ENCODE measurements at regions not wholly inside any gene's neighbourhood (a gene's known extent, or its start where the extent isn't known, plus 50 kb on each side); places are given as distances from the start of the nearest gene placed in this dataset.

DNA sequence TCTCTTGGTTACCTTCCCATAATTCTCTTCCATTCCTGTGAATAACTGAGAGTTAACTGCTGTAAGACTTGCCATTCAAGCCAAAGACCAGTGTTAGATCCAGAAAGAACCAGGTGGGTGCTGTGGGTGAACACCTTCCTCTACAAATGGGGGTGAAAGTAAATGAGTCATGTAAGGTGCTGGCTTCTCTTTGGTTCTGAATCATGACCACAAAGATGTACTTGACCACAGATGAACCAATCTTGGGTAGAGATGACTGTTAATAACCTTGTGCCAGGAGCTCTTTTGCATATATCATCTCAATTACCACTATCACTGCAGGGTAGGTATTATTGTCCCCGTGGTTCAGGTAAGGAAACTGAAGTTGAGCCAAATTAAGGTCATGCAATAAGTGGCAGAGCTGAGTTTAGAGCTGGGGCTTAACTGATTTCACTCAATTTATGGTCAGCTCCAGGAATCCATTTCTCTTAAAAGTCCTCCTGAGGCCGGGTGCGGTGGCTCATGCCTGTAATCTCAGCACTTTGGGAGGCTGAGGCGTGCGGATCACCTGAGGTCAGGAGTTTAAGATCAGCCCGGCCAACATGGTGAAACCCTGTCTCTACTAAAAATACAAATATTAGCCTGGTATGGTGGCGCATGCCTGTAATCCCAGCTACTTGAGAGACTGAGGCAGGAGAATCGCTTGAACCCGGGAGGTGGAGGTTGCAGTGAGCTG, 244.9 kb upstream of the CXCR4 start:
- H3K4me3 ChIP-seq (ENCODE audit: control insufficient read depth, low read depth, low read length) = no peak overlapping the region
- TF ChIP-seq, protein P1, sequence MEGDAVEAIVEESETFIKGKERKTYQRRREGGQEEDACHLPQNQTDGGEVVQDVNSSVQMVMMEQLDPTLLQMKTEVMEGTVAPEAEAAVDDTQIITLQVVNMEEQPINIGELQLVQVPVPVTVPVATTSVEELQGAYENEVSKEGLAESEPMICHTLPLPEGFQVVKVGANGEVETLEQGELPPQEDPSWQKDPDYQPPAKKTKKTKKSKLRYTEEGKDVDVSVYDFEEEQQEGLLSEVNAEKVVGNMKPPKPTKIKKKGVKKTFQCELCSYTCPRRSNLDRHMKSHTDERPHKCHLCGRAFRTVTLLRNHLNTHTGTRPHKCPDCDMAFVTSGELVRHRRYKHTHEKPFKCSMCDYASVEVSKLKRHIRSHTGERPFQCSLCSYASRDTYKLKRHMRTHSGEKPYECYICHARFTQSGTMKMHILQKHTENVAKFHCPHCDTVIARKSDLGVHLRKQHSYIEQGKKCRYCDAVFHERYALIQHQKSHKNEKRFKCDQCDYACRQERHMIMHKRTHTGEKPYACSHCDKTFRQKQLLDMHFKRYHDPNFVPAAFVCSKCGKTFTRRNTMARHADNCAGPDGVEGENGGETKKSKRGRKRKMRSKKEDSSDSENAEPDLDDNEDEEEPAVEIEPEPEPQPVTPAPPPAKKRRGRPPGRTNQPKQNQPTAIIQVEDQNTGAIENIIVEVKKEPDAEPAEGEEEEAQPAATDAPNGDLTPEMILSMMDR (conservative IDR thresholded peaks at IDR 0.05; ENCODE audit: control insufficient read depth, insufficient read depth, low read depth, low read length) = no peak
- no peak for DNase-seq (ENCODE audit: low read depth)

DNA sequence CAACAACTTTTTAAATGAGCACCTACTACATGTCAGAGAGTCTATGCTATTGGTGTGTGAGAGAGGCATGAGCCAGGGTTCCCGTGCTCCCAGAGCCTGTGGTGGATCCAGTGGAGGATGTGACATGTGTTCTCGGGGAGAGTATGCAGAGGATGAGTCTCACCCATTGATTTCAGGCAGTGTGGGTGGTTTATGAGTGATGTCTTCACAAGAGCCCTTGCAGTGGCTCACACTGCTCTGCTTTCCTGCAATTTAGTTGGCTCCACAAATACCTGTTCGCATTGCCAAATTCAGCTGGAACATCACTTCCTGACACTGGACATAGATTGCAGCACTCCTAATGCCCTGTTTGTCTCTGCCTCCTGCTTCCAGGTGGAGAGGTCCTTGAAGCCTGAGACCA, 243.6 kb upstream of the CXCR4 start:
- TF ChIP-seq, protein P1 (conservative IDR thresholded peaks at IDR 0.05; ENCODE audit: control insufficient read depth, insufficient read depth, low read depth, low read length) = no peak
- DNase-seq (ENCODE audit: low read depth) = no peak
- no peak overlapping the region for H3K4me3 ChIP-seq (ENCODE audit: control insufficient read depth, low read depth, low read length)

DNA sequence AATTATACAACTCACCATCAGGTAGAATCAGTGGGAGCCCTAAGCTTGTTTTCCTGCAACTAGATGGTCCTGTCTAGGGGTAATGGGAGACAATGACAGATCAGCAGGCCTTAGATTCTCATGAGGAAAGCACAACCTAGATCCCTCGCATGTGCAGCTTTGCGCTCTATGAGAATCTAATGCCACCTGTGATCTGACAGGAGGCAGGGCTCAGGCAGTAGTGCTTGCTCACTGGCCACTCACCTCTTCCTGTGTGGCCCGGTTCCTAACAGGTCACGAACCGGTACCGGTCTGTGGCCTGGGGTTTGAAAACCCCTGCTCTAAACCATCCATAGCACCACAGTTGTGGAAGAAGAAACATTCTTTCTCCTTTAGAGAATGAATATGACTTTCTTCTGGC, 242.8 kb upstream of the CXCR4 start:
- DNase-seq (ENCODE audit: low read depth) = no peak
- TF ChIP-seq, protein P1 (conservative IDR thresholded peaks at IDR 0.05; ENCODE audit: control insufficient read depth, insufficient read depth, low read depth, low read length) = no peak
- no peak overlapping the region for H3K4me3 ChIP-seq (ENCODE audit: control insufficient read depth, low read depth, low read length)

DNA sequence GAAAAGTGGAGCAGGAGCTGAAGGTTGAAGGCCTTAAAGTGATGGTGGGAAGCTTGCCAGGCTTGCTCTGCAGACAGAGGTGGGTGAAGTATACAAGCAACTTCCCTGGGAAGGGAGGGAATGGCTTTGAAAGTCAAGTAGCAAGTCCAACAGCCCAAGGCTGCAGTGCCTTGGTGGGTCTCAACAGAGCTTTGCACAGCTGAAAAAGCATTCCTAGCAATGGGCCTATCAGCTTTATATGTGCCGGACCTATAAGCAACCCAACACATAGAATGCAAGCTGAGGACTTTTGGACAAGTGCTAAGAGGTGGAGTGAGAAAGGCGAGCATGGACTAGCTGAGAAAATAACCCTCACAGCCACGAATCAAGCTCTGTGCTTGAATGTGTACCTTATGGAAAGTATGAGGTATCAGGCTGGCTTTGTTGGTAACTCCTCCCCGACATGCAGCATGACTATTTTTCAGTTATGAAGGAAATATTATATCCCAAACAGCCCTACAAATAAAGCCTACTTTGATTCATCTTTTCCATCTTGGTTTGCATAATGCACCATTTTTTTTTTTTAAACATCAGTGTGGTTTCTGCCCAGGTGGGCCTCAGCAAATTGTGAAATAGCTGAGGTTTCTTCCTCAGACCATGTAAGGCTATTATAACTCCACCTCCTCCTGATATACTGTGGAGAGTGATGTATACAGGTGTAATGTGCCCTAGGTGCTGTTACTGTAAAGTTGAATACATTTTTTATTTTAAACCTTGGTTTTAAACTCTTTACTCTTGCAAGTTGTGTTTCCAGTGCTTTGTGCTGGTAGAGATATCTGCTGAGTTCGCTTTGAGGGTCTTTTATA, 241.4 kb upstream of the CXCR4 start:
- TF ChIP-seq, protein P1 (conservative IDR thresholded peaks at IDR 0.05; ENCODE audit: control insufficient read depth, insufficient read depth, low read depth, low read length) = no peak
- no peak overlapping the region for H3K4me3 ChIP-seq (ENCODE audit: control insufficient read depth, low read depth, low read length)
- DNase-seq (ENCODE audit: low read depth) = no peak

DNA sequence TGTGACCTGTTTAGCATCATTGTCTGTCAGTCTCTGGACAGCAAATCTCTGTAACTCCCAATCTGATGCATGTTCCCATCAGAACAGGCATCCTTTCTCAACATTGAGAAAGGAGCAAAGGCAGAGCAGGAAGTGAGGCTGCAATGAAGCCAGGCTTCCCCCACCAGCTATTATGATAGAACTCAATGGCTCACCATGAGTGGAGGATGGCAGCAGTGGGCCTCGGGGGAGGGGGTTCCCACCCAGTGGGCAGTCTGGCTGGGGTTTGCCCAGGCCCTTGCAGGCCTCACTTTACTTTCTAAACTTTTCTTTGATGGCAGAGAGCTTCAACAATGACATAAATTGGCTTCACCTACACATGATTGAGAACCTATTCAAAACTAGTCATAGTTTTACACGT, 240.6 kb upstream of the CXCR4 start:
- H3K4me3 ChIP-seq (ENCODE audit: control insufficient read depth, low read depth, low read length) = no peak overlapping the region
- no peak for DNase-seq (ENCODE audit: low read depth)
- TF ChIP-seq, protein P1 (conservative IDR thresholded peaks at IDR 0.05; ENCODE audit: control insufficient read depth, insufficient read depth, low read depth, low read length) = no peak

DNA sequence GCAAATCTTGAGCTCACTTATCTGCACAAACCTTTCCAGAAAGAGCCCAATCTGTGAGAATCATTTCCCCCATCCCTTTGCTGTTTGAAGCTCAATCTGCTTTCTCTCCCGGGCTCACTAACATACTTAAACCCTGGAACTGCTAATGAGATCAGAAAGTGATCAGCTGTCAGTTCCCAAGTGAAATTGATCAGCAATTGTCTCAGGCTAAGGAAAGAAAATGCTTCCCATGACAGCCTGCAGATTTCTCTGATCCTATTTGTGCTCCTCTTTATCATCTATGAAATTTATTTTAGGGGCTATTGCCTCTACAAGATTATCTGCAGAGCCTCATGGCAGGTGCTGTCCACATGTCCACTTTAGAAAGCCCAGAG, 239.0 kb upstream of the CXCR4 start:
- DNase-seq (ENCODE audit: low read depth) = no peak
- no peak overlapping the region for H3K4me3 ChIP-seq (ENCODE audit: control insufficient read depth, low read depth, low read length)
- TF ChIP-seq, protein P1 (conservative IDR thresholded peaks at IDR 0.05; ENCODE audit: control insufficient read depth, insufficient read depth, low read depth, low read length) = no peak

All from fibroblast of mammary gland (primary cell).